Mesendoderm (in vitro differentiated cells): ENCODE measurements at regions not wholly inside any gene's neighbourhood (a gene's known extent, or its start where the extent isn't known, plus 50 kb on each side); places are given as distances from the start of the nearest gene placed in this dataset.

ENCODE experiments used
- DNase-seq: peaks from one replicate; pipeline ENCODE4 v3.0.0; 2013
- H2AK5ac ChIP-seq: 2 replicates; pipeline ENCODE4 v1.6.1; 2013; ENCODE audit warnings: low read length, inconsistent platforms
- H2BK120ac ChIP-seq: 2 replicates; pipeline ENCODE4 v1.6.1; 2013; ENCODE audit warnings: low read depth, mild to moderate bottlenecking, low read length, moderate library complexity, mixed read lengths
- H2BK15ac ChIP-seq: replicated peaks from 2 replicates; pipeline ENCODE4 v1.6.1; 2013; ENCODE audit warnings: low read depth, mild to moderate bottlenecking, moderate library complexity
- H2BK5ac ChIP-seq: 2 replicates; pipeline ENCODE4 v1.6.1; 2013; ENCODE audit warnings: low read length, inconsistent platforms
- H3K18ac ChIP-seq: 2 replicates; pipeline ENCODE4 v1.6.1; 2013; ENCODE audit warnings: mild to moderate bottlenecking, low read length, mixed read lengths
- H3K23ac ChIP-seq: one replicate; pipeline ENCODE4 v1.6.1; 2013; ENCODE audit warnings: low read length
- H3K27ac ChIP-seq: 2 replicates; pipeline ENCODE4 v1.5.1; 2013; ENCODE audit warnings: low read depth, mild to moderate bottlenecking, inconsistent platforms, low read length, moderate library complexity
- H3K27me3 ChIP-seq: 2 replicates; pipeline ENCODE4 v1.6.1; 2013; ENCODE audit warnings: low read length, control low read depth, mild to moderate bottlenecking, inconsistent platforms; ENCODE audit not compliant: insufficient read depth, poor library complexity
- H3K36me3 ChIP-seq: 2 replicates; pipeline ENCODE4 v1.6.1; 2013; ENCODE audit warnings: low read length, inconsistent platforms; ENCODE audit not compliant: control insufficient read depth, insufficient read depth
- H3K4ac ChIP-seq: one replicate; pipeline ENCODE4 v1.6.1; 2013; ENCODE audit warnings: low read depth, mild to moderate bottlenecking, low read length, moderate library complexity
- H3K4me1 ChIP-seq: 2 replicates; pipeline ENCODE4 v1.6.1; 2013; ENCODE audit warnings: low read depth, low read length, inconsistent platforms; ENCODE audit not compliant: control insufficient read depth
- H3K4me2 ChIP-seq: 2 replicates; pipeline ENCODE4 v1.6.1; 2013; ENCODE audit warnings: low read length
- H3K4me3 ChIP-seq: 2 replicates; pipeline ENCODE4 v1.5.1; 2013; ENCODE audit warnings: mild to moderate bottlenecking, low read length
- H3K56ac ChIP-seq: one replicate; pipeline ENCODE4 v1.6.1; 2013; ENCODE audit warnings: low read length
- H3K79me1 ChIP-seq: 2 replicates; pipeline ENCODE4 v1.6.1; 2013; ENCODE audit warnings: low read length, inconsistent platforms
- H3K79me2 ChIP-seq: 2 replicates; pipeline ENCODE4 v1.6.1; 2013; ENCODE audit warnings: mild to moderate bottlenecking, low read length; ENCODE audit not compliant: control insufficient read depth, insufficient read depth
- H3K9ac ChIP-seq: 2 replicates; pipeline ENCODE4 v1.6.1; 2013; ENCODE audit warnings: low read length, inconsistent platforms
- H4K5ac ChIP-seq: one replicate; pipeline ENCODE4 v1.6.1; 2013; ENCODE audit warnings: low read length
- H4K8ac ChIP-seq: one replicate; pipeline ENCODE4 v1.6.1; 2013; ENCODE audit warnings: low read depth, mild to moderate bottlenecking, control low read depth, low read length, moderate library complexity
- WGBS: extraction: QIAGEN DNeasy Blood & Tissue Kit; methylation state at CpG from one replicate; pipeline ENCODE4 v1.1.7; 2013; ENCODE audit warnings: low lambda C conversion rate, missing lambda C conversion rate; ENCODE audit not compliant: insufficient coverage; ENCODE audit errors: extremely low coverage; 5-methylcytosine and 5-hydroxymethylcytosine counted together

DNA sequence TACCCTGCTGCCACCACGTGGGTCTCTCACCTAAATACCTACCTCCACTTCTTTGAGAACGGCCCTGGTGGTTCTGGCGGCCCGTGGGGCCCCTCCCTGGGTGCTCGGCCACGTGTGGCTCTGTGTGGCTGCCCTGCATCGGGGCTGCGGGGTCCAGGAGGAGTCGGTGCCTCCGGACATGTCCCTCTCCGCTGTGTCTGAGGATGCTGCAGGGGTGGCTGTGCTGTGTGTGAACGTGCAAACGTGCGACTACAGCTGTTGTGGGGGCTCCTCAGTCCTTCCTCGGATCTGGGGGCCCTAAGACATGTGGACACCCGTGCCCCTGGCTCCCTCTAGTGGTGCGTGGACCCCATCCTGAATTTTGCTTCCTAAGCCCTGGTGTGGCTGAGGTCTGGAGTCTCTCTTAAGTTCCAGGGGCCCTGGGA is 691.8 kb downstream of the QKI start:
- Histone ChIP-seq H4K5ac (no peak overlapping the region), H2BK15ac (no peak overlapping the region), H3K4me2 (no peak overlapping the region), H2AK5ac (no peak overlapping the region), H3K23ac (no peak overlapping the region), H3K27me3 (no peaks in the 10 kb centered on the region), H3K56ac (no peak overlapping the region), H3K9ac (no peak overlapping the region), H3K4me1 (peaks cover 3% of the 10 kb centered on the region), H2BK5ac (no peak overlapping the region), H3K79me1 (no peaks in the 10 kb centered on the region), H4K8ac (no peak overlapping the region), H3K4ac (no peak overlapping the region), H3K27ac (no peak overlapping the region), H3K79me2 (no peaks in the 10 kb centered on the region), H3K4me3 (no peak overlapping the region), H3K18ac (no peak overlapping the region), H3K36me3 (no peaks in the 10 kb centered on the region), H2BK120ac (no peak overlapping the region)
- no CpG with 5 or more reads among the region's 17 CpGs for WGBS
- DNase-seq, result peak; percentile 58

DNA sequence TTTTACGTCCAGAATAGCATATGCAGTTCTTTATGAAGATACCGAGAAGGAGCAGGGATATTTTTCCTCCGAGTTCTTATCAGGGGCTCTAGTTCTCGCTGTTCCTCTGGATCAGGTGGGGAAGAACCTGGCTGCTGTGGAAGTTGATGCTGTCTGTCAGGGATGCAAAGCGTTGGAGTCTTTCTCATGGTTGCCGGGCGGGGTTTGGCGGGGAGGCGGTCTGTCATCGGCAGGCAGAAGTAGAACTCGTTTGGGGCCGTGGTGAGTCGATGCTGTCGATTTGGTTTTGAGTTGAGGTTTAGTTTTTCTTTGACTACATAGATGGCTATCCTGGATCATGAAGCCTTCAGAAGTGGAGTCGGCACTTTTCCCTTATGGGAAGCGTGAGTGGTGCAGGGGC is 691.2 kb downstream of the QKI start:
- Histone ChIP-seq H3K18ac (no peak overlapping the region), H3K4me3 (no peak overlapping the region), H4K5ac (no peak overlapping the region), H3K27me3 (no peaks in the 10 kb centered on the region), H3K23ac (no peak overlapping the region), H3K9ac (no peak overlapping the region), H3K4ac (no peak overlapping the region), H2BK5ac (no peak overlapping the region), H4K8ac (no peak overlapping the region), H3K4me1 (peaks cover 3% of the 10 kb centered on the region), H3K79me2 (no peaks in the 10 kb centered on the region), H2BK120ac (no peak overlapping the region), H3K79me1 (no peaks in the 10 kb centered on the region), H2AK5ac (no peak overlapping the region), H3K56ac (no peak overlapping the region), H3K36me3 (no peaks in the 10 kb centered on the region), H3K27ac (no peak overlapping the region), H2BK15ac (no peak overlapping the region), H3K4me2 (no peak overlapping the region)
- no CpG with 5 or more reads among the region's 16 CpGs for WGBS
- no peak for DNase-seq

DNA sequence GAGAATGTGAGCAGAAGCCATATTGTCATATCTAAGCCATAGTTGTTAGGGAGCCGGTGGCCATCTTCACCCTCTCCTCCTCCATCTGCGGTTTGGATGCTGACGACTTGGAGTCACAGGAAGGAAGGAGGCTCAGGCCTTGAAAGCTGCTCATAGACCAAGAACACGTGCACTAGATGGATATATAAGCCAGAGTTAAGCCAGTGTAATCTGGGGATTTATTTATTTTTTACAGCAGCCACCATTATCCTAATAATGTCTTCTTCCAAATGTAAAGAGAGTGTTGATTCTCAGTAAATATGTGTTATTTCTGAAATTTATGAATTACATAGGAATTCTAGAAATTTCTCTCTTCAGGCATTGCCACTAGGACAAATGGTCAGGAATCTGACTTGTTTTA is 689.9 kb downstream of the QKI start:
- H3K79me1 ChIP-seq, result no peaks in the 10 kb centered on the region
- no CpG with 5 or more reads among the region's 4 CpGs for WGBS
- H3K27me3 ChIP-seq, result no peaks in the 10 kb centered on the region
- H3K4me3 ChIP-seq, result no peak overlapping the region
- H2BK120ac ChIP-seq, result no peak overlapping the region
- H3K4me1 ChIP-seq, result peaks cover 4% of the 10 kb centered on the region
- no peak overlapping the region for H2BK15ac ChIP-seq
- H3K27ac ChIP-seq, result no peak overlapping the region
- no peak overlapping the region for H3K23ac ChIP-seq
- no peak overlapping the region for H3K18ac ChIP-seq
- H2AK5ac ChIP-seq, result no peak overlapping the region
- no peak overlapping the region for H3K9ac ChIP-seq
- no peak overlapping the region for H3K4ac ChIP-seq
- no peak overlapping the region for H3K4me2 ChIP-seq
- H4K8ac ChIP-seq, result no peak overlapping the region
- H2BK5ac ChIP-seq, result no peak overlapping the region
- H4K5ac ChIP-seq, result no peak overlapping the region
- H3K79me2 ChIP-seq, result no peaks in the 10 kb centered on the region
- H3K36me3 ChIP-seq, result no peaks in the 10 kb centered on the region
- H3K56ac ChIP-seq, result no peak overlapping the region
- DNase-seq, result no peak

DNA sequence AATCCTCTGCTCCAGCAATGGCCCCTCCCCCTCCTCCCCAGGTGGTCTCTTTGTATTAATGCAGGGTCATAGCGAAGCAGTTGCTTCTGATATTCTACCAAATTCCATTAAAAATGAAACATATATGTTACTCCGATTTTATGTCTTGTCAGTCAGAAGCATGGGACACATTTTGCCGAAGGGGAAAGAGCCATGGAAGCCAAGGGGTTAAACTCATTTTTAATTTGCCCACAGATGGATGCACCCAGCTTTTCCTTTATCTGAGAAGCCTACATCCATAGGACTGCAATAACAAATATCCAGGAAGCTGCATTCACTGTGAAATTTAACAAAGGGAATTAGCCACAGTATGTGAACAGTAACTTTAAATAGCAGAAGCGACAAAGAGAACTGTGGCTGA is 688.2 kb downstream of the QKI start:
- no peak overlapping the region for H2BK5ac ChIP-seq
- H3K4me3 ChIP-seq, result no peak overlapping the region
- no peak overlapping the region for H3K4ac ChIP-seq
- no peak overlapping the region for H3K27ac ChIP-seq
- no peak overlapping the region for H3K4me2 ChIP-seq
- no peaks in the 10 kb centered on the region for H3K79me2 ChIP-seq
- no peak overlapping the region for H2BK15ac ChIP-seq
- DNase-seq, result no peak
- no peak overlapping the region for H2AK5ac ChIP-seq
- H3K79me1 ChIP-seq, result no peaks in the 10 kb centered on the region
- no peak overlapping the region for H3K18ac ChIP-seq
- no CpG with 5 or more reads among the region's 4 CpGs for WGBS
- H2BK120ac ChIP-seq, result no peak overlapping the region
- no peaks in the 10 kb centered on the region for H3K36me3 ChIP-seq
- no peak overlapping the region for H3K9ac ChIP-seq
- no peak overlapping the region for H3K56ac ChIP-seq
- H3K4me1 ChIP-seq, result peaks cover 8% of the 10 kb centered on the region
- no peak overlapping the region for H4K8ac ChIP-seq
- H4K5ac ChIP-seq, result no peak overlapping the region
- H3K23ac ChIP-seq, result no peak overlapping the region
- no peaks in the 10 kb centered on the region for H3K27me3 ChIP-seq

DNA sequence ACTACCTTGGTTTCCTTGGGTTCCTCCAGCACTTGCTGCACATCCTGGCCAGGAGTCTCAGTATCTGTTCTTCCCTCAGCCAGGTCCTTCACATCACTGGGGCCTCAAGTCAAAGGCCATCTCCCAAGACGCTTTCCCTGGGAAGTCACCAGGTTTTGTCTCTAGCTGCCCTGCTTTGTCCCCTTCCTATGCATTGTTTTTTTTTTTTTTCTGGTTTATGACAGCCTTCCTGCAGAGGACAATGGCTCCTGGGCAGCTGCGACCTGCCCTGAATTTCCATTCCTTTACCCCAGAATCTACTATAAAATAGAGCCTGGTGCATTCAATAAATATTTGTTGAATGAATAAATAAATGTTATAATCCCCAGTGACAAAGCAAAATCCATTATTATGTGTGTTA is 687.3 kb downstream of the QKI start:
- H4K8ac ChIP-seq, result no peak overlapping the region

DNA sequence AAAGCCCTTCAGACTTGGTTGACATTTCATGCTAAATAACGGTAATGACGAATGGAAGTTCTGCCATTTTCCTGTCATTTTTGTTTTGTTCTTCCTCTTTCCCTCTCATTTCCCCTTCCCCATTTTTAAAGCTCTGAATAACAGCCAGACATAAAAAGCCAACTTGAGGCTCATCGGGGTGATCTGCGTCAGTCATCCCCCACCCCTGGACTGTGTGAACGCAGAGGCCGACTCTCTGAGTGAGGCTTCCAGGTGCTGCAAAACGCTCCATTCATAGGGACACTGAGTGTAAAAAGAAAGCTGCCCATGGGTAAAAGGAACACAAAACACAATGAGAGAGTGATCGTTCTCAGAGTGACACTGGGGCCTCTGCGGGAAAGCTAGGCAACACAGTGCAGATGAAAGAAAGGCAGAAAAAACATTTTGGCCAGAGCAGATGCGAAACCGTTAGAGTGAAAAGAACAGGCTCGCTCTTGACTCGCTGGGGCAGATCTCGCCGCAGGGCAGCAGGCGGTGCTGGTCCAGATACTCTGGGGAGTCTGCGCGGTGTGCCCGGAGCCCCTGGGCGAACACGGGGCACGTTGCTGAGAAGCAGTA is 684.8 kb downstream of the QKI start:
- no peak overlapping the region for H3K4ac ChIP-seq
- DNase-seq, result no peak
- no peak overlapping the region for H3K18ac ChIP-seq
- H2BK120ac ChIP-seq, result no peak overlapping the region
- H3K23ac ChIP-seq, result no peak overlapping the region
- no peak overlapping the region for H4K5ac ChIP-seq
- H2BK5ac ChIP-seq, result no peak overlapping the region
- no peak overlapping the region for H3K9ac ChIP-seq
- H2BK15ac ChIP-seq, result no peak overlapping the region
- H3K79me1 ChIP-seq, result no peaks in the 10 kb centered on the region
- H3K27me3 ChIP-seq, result no peaks in the 10 kb centered on the region
- H3K36me3 ChIP-seq, result no peaks in the 10 kb centered on the region
- no peak overlapping the region for H3K4me3 ChIP-seq
- WGBS, result no CpG with 5 or more reads among the region's 22 CpGs
- H3K4me1 ChIP-seq, result peaks cover 8% of the 10 kb centered on the region
- no peak overlapping the region for H3K27ac ChIP-seq
- H3K4me2 ChIP-seq, result no peak overlapping the region
- H2AK5ac ChIP-seq, result no peak overlapping the region
- H3K79me2 ChIP-seq, result no peaks in the 10 kb centered on the region
- no peak overlapping the region for H4K8ac ChIP-seq
- H3K56ac ChIP-seq, result no peak overlapping the region

More for the DNA sequence above, 687.3 kb downstream of the QKI start:
- Histone ChIP-seq H3K23ac (no peak overlapping the region), H3K9ac (no peak overlapping the region), H3K4ac (no peak overlapping the region), H3K4me2 (no peak overlapping the region), H3K27me3 (no peaks in the 10 kb centered on the region), H4K5ac (no peak overlapping the region), H3K4me3 (no peak overlapping the region), H3K18ac (no peak overlapping the region), H3K4me1 (peaks cover 8% of the 10 kb centered on the region), H3K36me3 (no peaks in the 10 kb centered on the region), H3K79me2 (no peaks in the 10 kb centered on the region), H2AK5ac (no peak overlapping the region), H2BK15ac (no peak overlapping the region), H2BK5ac (no peak overlapping the region), H3K27ac (no peak overlapping the region), H3K79me1 (no peaks in the 10 kb centered on the region), H3K56ac (no peak overlapping the region), H2BK120ac (no peak overlapping the region)
- whole genome bisulfite sequencing, result no CpG with 5 or more reads among the region's 2 CpGs
- no peak for DNase-seq
